GM21619 (cell line): ENCODE measurements at regions not wholly inside any gene's neighbourhood (a gene's known extent, or its start where the extent isn't known, plus 50 kb on each side); places are given as distances from the start of the nearest gene placed in this dataset.

ENCODE experiments used
- ATAC-seq: cut with Tn5 transposase; IDR thresholded peaks from one replicate; pipeline ENCODE4 v1.9.1; 2021; ENCODE audit not compliant: unreplicated experiment

DNA sequence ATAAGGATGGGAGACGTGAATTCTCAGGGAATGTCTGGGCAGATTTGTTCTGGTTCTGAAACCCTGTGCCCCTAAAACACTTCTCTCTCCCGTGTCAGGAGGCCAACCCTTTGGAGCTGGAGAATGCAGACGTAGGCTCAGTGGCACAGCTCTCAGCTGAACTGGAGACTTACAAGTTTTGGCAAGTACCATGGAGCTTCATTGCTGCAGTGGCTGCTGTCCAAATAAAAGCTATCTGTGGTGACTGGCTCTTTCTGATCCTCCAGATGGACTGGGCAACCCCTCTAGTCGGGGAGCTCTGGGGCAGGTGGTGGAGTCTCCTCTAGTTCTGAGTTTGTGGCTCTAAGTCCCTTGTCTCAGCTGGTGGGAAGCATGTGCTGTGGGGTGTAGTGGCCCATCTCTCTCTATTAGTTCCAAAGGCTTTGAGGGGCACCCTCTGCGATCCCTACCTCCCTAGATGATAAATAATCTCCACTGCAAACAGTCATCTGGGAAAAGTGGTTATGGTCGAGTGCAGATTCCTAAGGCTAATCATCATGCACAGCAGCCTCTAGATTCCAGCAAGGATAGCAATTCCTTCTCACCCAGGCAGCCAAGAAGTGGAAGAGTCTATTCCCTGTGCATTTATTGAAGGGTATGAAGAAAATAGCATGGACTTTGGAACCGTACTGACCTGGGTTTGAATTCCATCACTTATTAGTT lies 204.2 kb upstream of the KLF4 start:
- ATAC-seq = no peak

DNA sequence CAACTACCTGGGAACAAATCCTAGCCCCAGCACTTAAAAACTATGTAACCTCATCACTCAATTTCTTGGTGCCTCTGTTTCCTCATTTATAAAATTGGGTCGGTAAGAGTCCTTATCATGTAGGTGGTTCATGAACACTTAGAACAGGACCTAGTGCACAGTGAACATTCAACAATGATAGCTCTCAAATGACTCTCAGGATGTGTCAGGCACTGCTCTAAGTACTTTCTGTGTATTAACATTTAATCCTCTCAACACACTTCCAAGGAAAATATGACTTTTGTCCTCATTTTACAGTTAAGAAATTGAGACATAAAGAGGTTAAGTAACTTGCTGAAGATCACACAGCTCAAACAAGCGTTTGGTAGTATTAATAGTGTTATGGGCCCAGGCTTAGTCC lies 202.1 kb upstream of the KLF4 start:
- ATAC-seq = no peak

DNA sequence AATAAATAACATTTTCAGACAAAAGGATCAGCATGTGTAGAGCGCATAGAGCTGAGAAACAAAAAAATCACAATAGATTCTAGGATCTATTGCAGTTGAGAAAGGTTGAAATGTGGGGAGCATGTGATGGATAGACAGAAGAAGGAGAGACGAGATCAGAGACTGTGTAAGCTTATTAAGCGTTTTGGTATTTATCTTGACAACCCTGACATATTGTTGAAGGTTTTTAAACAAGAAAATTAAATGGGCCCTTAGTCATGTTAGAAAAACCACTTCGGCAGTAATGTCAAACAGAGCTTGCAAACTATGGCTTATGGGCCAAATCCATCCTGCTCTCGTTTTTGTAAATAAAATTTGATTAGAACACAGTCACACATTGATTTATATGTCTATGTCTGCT lies 200.5 kb upstream of the KLF4 start:
- ATAC-seq = no peak

DNA sequence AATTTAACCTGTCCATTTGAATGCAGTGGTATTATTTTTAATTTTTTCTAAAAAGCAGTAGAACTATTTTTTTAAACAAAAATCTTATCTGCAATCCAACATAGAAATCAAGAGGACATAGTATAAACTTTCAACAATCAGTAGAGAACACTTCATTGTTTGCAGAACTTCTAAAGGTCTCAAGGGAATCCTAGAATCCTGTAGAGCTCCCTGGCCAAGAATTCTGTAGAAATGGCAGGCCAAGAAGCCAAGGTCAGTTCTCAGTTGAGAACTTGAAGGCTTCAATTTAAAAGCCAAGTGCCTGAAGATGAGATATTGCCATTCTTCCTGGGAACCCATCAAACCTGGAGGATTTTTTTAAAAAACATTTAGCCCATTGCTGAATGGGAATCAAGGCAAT lies 199.2 kb upstream of the KLF4 start:
- ATAC-seq = no peak

DNA sequence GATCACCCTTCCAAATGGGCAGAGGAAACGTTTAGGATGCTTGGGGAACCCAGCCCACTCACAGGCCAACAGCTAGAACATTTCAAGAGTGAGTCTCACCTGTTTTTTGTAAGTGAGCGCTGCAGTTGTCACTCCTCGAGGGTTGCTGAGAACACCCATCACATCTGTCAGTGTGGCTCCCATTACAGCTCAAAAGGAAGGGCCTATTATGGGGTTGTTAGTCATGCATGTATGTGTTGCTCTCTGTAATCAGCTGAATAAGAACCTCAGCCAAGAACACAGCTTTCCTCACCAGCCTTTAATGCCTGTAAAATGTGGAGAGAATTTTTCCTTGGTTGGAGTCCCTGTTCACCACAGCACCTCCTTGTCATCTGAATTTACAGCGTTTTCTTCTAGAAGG lies 196.3 kb upstream of the KLF4 start:
- no peak for ATAC-seq

DNA sequence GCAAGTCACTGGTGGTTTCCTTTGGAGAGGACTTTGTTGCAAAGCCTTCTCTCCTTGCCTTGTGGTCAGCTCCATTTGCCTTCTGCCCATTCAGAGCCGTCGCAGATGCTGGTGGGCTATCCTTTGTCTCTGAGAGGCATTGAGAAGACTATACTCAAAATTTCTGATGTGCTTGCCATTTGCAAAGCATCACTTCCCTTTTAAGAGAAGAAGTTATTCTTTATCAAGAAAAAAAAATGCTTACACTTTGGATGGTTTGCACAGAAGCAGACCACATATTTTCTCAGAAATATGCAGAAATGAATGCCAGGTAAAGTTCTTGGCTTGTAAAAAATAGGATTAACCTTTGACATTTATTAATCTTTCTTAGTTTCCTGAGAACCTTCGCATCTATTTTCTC lies 195.8 kb upstream of the KLF4 start:
- ATAC-seq = no peak

DNA sequence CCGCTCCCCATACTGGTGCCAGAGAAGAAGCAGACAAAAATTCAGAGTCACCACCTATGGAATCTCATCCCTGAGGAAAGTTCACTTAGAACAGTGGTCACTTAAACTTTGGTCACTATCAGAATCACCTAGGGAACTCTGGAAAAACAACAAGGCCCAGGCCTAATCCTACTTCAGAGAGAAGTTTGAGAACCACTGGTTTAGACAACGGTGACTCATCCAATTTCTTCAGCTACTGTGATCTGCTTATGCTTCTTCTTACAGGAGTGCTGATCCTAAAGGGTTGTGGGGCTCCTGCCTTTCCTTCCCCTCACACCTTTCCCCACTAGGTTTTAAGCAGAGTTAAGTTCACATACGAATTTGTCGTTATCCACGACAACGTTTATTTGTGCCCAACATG lies 194.7 kb upstream of the KLF4 start:
- no peak for ATAC-seq

DNA sequence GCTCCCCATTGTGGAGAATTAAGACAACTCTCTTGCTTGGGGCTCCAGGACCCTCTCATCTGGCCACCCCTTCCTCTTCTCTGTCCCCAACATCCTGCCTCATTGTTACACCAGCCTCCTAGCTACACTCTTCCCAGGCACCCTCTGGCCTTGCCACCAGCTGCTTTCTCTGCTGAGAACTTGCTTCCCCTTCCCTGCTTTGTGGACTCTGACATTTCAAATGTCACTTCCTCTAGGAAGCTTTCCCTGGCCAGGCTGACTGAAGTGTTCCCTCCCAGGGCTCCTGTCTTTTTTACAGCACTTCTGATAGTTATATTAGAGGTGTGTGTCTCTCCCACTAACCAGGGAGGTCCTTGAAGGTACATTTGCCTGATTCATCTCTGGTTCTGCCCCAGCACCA lies 194.0 kb upstream of the KLF4 start:
- no peak for ATAC-seq

DNA sequence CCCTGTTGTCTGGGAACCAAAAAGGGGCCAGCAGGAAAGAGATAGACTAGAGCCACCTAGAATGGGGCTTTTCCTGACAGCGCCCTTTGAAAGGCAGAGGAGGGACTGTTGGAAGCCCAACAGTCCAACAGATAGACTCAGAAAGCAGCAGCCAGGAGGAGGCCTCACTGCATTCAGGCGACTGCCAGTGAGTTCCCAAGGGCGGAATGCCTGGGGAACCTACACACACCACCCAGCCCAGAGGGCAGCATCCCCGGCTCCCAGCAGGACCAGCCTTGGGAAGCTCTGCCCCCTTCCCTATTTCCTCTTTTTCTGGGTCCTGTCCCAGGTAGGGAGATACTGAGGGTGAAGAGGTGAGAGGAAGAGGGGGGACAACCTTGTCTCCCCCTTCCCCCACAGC lies 192.4 kb upstream of the KLF4 start:
- ATAC-seq = no peak

DNA sequence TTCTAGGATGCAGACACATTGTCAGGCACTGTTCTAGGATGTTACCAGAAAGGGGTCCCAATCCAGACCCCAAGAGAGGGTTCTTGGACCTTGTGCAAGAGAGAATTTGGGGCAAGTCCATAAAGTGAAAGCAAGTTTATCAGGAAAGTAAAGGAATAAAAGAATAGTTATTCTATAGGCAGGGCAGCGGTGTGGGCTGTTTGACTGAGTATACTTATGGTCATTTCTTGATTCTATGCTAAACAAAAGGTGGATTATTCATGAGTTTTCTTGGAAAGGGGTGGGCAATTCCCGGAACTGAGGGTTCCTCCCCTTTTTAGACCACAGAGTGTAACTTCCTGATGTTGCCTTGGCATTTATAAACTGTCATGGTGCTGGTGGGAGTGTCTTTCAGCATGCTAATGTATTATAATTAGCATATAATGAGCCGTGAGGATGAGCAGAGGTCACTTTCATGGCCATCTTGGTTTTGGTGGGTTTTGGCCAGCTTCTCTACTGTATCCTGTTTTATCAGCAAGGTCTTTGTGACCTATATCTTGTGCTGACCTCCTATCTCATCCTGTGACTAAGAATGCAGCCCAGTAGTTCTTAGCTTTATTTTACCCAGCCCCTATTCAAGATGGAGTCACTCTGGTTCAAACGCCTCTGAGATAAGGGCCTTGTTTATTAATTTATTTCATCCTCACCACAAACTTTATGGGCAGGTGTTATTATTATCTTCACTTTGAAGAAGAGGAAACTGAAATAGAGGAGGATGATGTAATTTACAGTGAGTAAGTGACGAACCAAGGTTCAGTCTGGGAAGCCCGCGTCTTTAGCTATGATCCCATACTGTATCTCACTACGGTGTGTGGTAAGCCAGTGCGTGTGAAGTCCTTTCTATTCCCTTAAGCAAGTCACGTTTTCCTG lies 186.0 kb upstream of the KLF4 start:
- ATAC-seq = no peak

DNA sequence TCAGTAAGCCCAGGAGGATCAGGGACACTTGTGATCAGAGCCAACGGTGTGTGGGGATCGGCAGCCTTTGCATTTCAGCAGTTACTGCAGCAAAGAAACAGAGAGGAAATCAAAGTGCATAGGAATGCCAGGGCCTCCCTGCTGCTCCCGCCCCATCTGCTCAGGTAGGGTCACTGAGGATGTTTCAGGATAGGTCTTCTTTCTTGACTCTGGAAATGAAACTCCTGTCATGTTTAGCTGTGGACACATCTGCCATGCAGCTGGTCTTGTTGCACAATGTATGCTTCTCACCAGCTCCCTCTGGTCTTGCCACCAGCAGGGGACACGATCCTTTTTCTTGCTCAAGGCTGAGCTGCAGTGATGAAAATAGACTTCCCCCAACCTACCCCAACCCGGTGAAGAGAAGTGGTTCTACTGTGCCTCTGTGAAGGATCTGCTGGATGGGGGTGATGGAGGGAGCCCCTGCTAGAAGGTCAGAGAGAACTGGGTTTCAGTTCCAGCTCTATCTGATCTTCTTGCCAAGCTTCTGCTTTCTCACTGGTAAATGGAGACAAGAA lies 185.2 kb upstream of the KLF4 start:
- no peak for ATAC-seq

DNA sequence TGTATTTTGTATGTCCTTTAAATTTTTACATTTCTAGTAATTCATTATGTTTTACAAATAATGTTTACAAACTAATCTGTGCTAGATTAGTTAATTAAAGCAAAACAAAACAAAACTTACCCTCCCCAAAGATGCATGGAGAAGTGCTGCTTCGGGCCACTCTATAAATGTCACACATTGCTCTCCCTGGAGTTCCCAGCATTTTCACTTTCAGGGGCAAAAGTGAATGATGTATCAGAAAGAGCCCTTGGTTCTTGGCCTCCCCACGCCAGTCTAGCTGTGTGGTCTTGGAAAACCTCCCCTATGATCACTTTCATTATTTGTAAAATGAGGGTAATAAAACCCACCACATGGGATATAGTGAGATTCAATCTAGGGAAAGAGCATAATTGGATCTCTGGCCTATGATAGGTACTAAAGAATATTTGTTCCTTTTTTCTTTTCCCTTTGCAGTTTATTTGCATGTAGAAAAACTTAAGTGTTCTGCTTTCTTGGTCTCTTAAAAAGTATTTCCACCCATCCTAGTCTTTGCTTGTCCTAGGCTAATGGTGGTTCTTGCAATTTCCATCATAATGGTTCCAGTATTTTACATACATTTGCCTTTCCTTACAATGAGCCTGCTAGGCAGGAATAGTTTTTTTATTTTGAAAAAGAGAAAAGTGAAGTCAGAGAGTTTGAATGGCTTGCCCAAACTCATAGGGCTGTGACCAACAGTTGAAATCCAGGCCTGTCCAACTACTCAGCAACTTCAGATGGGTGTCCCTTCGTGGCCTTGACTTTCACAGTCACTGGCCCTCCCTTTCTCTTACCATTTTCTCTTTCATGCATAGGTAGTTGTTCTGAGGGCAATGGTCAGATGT lies 184.5 kb upstream of the KLF4 start:
- ATAC-seq = no peak

DNA sequence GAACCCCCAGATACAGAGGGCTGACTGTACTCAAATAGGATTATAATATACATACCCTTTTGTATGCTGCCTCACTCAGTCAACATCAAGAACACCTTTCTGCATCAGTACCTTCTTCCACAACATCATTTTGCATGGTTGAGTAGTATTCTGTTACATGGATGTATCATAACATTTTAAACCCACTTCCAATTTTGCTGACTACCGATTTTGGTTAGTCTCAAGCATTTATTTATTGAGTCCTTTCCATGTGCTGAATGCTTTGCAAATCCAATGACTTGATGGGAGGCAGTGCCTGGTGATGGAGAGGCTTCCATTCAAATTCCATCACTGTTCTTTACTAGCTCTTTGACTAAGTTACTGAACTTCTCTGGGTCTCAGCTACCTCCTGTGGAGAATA lies 182.0 kb upstream of the KLF4 start:
- no peak for ATAC-seq

DNA sequence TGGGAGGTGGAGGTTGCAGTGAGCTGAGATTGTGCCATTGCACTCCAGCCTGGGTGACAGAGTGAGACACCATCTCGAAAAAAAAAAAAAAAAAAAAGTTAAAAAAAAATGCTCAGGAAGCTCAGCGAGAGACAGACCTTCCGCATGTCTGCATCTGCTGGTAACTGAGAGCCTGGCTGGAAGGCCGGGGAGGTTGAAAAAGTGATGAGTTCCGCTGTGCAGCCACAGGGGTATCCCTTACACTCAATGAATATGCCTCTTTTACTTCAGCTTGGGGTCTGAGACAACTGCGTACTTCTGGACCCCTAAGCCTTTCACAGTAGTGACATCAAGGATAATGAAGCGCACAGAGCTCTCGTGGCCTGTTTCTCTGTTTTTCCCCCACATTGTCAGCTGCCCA lies 179.9 kb upstream of the KLF4 start:
- ATAC-seq = no peak

DNA sequence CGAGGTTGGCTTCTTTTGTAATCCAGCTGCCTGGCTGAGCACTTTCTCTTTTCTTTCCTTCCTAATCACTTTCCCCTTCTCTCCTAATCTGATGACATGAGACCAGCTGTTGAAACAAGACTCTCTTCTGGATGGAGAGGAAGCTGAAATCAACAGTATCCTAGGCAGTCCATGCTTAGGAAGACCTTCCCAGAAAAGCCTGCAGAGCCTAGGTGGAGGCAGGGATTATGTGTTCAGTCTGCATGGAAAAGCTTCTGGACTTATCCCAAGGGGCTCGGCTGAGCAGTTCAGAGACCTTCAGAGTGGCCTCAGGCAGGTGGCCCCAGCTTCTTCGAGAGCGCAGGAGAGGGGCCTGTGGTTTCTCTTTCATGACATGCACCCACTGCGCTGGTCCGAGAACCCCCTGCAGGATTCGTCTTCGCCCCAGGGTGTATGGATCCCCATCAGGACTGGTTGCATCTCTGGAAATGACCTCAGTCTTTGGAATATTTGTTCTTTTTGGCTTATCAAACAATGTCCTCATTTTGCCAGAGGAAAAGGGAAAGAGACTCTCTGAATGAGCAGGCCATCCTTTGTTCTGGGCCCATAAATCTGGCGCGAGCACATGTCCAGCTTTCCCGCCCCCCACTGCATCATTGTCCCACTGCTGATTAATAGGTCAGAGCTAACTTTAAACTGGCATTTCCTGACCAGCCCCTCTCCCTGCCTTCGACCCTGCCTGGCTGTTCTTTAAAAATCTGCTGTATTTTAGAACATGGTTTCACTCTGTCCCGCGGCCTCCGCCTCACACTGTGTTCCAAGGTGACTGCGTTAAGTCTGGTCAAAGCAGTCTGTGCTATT lies 177.9 kb upstream of the KLF4 start:
- no peak for ATAC-seq

DNA sequence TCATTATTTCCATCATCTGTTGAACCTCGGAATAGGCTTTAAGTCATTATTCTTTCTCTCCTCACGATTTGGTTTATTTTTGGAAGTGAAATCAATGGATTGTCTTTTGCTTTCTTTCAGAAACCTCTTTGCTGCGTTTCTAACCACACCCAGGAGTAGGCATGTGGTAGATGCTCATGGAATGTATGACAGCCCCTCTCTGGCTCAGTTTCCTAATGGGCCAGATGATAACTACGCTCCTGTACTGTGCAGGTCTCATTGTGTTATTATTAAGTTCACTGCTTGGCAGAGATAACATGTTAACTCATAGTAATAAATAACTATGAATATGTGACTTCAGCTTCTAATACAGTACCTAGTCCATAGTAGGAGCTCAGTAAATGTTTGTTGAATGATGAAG lies 175.5 kb upstream of the KLF4 start:
- no peak for ATAC-seq

DNA sequence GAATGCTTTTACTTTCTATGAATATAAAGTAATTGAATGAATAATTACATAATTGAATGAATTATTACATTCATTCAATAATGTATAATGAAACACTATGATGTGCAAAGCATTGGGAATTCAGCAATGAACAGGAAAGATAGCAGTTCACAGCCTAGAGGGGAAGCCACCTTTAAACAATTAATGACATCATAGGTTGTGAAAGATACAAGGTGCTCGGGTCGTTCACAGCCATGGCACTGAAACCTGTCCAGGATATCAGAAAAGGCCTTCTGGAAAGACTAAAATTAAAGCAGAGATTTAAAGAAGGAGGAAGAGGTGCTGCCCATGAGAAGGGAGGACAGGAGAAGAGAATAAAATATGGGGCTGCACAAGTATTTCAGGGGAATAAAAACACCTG lies 171.4 kb upstream of the KLF4 start:
- no peak for ATAC-seq

DNA sequence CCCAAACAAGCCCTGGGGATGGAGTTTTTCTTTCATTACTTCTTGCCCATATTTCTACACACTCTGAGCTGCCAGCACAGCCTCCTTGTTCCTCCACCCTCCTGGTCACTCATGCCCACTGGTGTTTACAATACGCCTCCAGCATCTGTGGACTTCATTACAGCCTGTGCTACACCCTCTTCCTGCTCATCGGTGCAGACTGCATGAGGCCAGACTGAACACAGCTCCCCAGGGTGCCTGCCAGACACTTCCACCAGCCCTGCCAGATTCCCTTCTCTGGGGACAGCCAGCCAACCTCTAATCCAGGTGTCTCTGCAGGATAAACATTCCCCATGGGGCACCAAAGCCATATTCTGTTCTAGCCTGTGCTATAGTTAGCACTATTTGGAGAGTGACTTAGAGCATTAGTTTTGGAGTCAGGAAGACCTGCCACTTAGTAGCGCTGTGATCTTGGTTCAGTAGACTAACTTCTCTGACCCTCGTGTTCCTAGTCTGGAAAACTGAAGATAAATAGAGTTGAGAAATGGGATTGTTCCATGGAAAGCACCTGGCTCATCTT lies 163.8 kb upstream of the KLF4 start:
- no peak for ATAC-seq

DNA sequence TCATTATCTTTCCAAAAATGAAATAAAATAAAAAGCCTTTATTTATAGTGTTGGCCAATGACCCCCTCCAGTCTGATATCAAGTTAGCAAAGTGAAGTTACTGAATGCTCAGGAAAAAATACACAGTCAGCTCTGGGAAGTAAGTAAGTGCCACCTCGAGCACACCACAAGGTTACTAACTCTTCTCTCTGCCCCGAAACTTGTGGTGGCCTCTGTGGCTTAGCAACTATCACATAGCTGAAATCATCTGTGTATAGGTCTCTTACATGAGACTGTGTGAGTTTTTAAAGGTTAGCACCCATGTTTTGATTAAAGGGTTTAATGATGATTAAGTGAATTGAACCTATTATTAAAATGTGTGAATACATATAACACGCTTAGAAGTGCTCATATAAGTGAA lies 161.4 kb upstream of the KLF4 start:
- no peak for ATAC-seq

DNA sequence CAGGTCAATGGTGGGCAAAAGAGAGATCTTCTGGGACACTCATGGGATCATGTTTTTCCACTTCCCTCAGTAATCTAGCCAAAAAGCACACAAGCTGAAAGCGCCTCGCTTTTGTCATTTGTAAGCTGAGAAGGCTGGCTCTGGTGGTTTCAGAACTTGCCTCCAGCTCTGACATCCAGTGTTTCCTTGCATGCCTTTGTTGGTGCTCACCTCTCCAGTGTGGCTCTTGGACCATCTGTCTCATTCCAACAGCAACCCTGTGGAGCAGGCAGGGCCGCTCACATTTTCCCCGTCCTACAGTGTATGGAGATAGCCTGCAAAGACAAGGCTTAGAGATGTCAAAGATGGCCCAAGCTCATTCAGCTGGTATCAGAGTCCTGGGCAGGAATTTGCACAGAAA lies 160.8 kb upstream of the KLF4 start:
- no peak for ATAC-seq
